ENCODE measurements at regions not wholly inside any gene's neighbourhood (a gene's known extent, or its start where the extent isn't known, plus 50 kb on each side); places are given as distances from the start of the nearest gene placed in this dataset.

- no peak overlapping the region for H3K27ac Mint-ChIP-seq
- no peaks in the 10 kb centered on the region for H3K9me3 Mint-ChIP-seq
- H3K4me3 Mint-ChIP-seq = no peak overlapping the region
- H3K36me3 Mint-ChIP-seq (ENCODE audit: insufficient read depth in 2 of 2) = peaks cover 0 to 2% of the 10 kb centered on the region in 2 donors
- H3K4me1 Mint-ChIP-seq (ENCODE audit: low read depth) = peaks cover 30% of the 10 kb centered on the region
- no peak for DNase-seq
- ATAC-seq (replicated peaks in 1 of 2) = no peak
- no peaks in the 10 kb centered on the region for H3K27me3 Mint-ChIP-seq (ENCODE audit: low read depth)
Observed at GRCh38 chr2:144190908-144191605, 328.9 kb downstream of the ZEB2 start.

- Mint-ChIP-seq H3K27ac (peak overlapping the region; percentile 94), H3K4me1 (ENCODE audit: low read depth) (peaks cover 49% of the 10 kb centered on the region), H3K36me3 (ENCODE audit: insufficient read depth in 2 of 2) (peaks cover 4 to 6% of the 10 kb centered on the region in 2 donors), H3K9me3 (peaks cover 0 to 1% of the 10 kb centered on the region in 2 donors), H3K4me3 (peak overlapping the region; percentile 70 to 71), H3K27me3 (ENCODE audit: low read depth) (no peaks in the 10 kb centered on the region)
- DNase-seq (peak; percentile 80 to 82), ATAC-seq (replicated peaks in 1 of 2) (peak; percentile 99)
Observed at GRCh38 chr2:144183727-144184126, 336.2 kb downstream of the ZEB2 start.

- Mint-ChIP-seq H3K9me3 (peaks cover 1 to 4% of the 10 kb centered on the region in 2 donors), H3K36me3 (ENCODE audit: insufficient read depth in 2 of 2) (peaks cover 7 to 10% of the 10 kb centered on the region in 2 donors), H3K4me1 (ENCODE audit: low read depth) (peaks cover 43% of the 10 kb centered on the region), H3K27ac (no peak overlapping the region), H3K27me3 (ENCODE audit: low read depth) (no peaks in the 10 kb centered on the region), H3K4me3 (no peak overlapping the region)
- no peak for DNase-seq
- ATAC-seq (replicated peaks in 1 of 2) = no peak
Observed at GRCh38 chr2:144181001-144181400, 338.9 kb downstream of the ZEB2 start.

- Mint-ChIP-seq H3K27me3 (ENCODE audit: low read depth) (no peaks in the 10 kb centered on the region), H3K36me3 (ENCODE audit: insufficient read depth in 2 of 2) (peaks cover 7 to 10% of the 10 kb centered on the region in 2 donors), H3K4me3 (no peak overlapping the region), H3K4me1 (ENCODE audit: low read depth) (peaks cover 34% of the 10 kb centered on the region), H3K27ac (no peak overlapping the region), H3K9me3 (peaks cover 1 to 4% of the 10 kb centered on the region in 2 donors)
- ATAC-seq (replicated peaks in 1 of 2) (no peak), DNase-seq (no peak)
Observed at GRCh38 chr2:144180131-144180530, 339.8 kb downstream of the ZEB2 start.

DNA sequence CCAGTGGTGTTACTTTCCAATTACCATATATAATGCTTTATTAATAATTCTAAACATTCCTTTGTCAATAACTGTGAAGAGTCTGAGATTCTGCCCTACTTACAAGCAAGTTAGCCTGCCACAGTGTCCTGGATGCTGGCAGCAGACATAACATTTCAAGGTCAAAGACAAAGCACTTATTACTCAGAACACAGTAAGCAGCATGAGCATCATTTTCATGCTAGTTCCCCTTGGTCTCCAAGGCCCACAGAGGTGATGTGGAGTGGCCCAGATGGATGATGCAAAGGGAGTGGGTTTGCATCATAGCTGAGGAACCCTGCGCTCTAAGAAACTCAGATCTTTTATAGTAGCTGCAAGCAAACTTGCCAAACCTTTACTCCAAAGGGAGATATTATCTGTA lies 349.7 kb downstream of the ZEB2 start:
- no peaks in the 10 kb centered on the region for H3K4me1 Mint-ChIP-seq (ENCODE audit: low read depth)
- no peaks in the 10 kb centered on the region for H3K27me3 Mint-ChIP-seq (ENCODE audit: low read depth)
- ATAC-seq (replicated peaks in 1 of 2) (no peak), DNase-seq (no peak)
- H3K4me3 Mint-ChIP-seq = no peak overlapping the region
- H3K9me3 Mint-ChIP-seq = peaks cover 2 to 3% of the 10 kb centered on the region in 2 donors
- peaks cover 9 to 12% of the 10 kb centered on the region in 2 donors for H3K36me3 Mint-ChIP-seq (ENCODE audit: insufficient read depth in 2 of 2)
- no peak overlapping the region for H3K27ac Mint-ChIP-seq

DNA sequence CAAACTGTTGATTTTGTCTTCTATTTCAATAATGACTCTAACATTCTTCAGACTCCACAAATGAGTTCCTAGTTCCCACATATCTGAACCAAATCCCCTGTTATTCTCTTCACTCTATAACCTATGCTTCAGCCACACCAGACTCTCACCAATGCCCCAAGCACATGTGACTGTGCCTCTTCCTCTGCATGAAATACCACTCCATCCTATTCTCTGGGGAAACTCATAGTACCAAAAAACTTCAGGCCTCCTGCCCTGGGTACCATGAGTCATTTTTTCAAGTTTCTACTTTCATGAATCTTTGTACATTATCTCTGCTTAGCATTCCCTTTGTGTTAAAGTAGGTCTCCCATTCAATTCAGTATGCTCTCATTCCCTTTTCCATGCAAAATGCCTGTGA lies 353.2 kb downstream of the ZEB2 start:
- H3K36me3 Mint-ChIP-seq (ENCODE audit: insufficient read depth in 2 of 2) = no peaks in the 10 kb centered on the region
- DNase-seq = no peak
- H3K4me3 Mint-ChIP-seq = no peak overlapping the region
- H3K27me3 Mint-ChIP-seq (ENCODE audit: low read depth) = no peaks in the 10 kb centered on the region
- ATAC-seq (replicated peaks in 1 of 2) = peak; percentile 73
- H3K9me3 Mint-ChIP-seq = no peaks in the 10 kb centered on the region
- H3K4me1 Mint-ChIP-seq (ENCODE audit: low read depth) = peaks cover 9% of the 10 kb centered on the region
- H3K27ac Mint-ChIP-seq = no peak overlapping the region

GRCh38 chr2:144165599-144166250 lies 354.2 kb downstream of the ZEB2 start:
- DNase-seq (no peak), ATAC-seq (replicated peaks in 1 of 2) (no peak)
- peaks cover 9% of the 10 kb centered on the region for H3K4me1 Mint-ChIP-seq (ENCODE audit: low read depth)
- no peak overlapping the region for H3K4me3 Mint-ChIP-seq
- H3K27ac Mint-ChIP-seq = no peak overlapping the region
- H3K27me3 Mint-ChIP-seq (ENCODE audit: low read depth) = no peaks in the 10 kb centered on the region
- H3K9me3 Mint-ChIP-seq = no peaks in the 10 kb centered on the region
- H3K36me3 Mint-ChIP-seq (ENCODE audit: insufficient read depth in 2 of 2) = no peaks in the 10 kb centered on the region

- ATAC-seq (replicated peaks in 1 of 2) (no peak), DNase-seq (no peak)
- no peaks in the 10 kb centered on the region for H3K27me3 Mint-ChIP-seq (ENCODE audit: low read depth)
- no peaks in the 10 kb centered on the region for H3K36me3 Mint-ChIP-seq (ENCODE audit: insufficient read depth in 2 of 2)
- no peak overlapping the region for H3K27ac Mint-ChIP-seq
- no peaks in the 10 kb centered on the region for H3K9me3 Mint-ChIP-seq
- H3K4me1 Mint-ChIP-seq (ENCODE audit: low read depth) = peaks cover 9% of the 10 kb centered on the region
- H3K4me3 Mint-ChIP-seq = no peak overlapping the region
Observed at GRCh38 chr2:144163592-144163991, 356.3 kb downstream of the ZEB2 start.

- DNase-seq (peak; percentile 44 to 53), ATAC-seq (replicated peaks in 1 of 2) (peak; percentile 79 to 81)
- Mint-ChIP-seq H3K36me3 (ENCODE audit: insufficient read depth in 2 of 2) (no peaks in the 10 kb centered on the region), H3K4me1 (ENCODE audit: low read depth) (peaks cover 9% of the 10 kb centered on the region), H3K9me3 (no peaks in the 10 kb centered on the region), H3K27me3 (ENCODE audit: low read depth) (no peaks in the 10 kb centered on the region), H3K27ac (peak overlapping the region; percentile 8), H3K4me3 (no peak overlapping the region)
Observed at GRCh38 chr2:144162652-144163051, 357.3 kb downstream of the ZEB2 start.

GRCh38 chr2:144161061-144161460 lies 358.9 kb downstream of the ZEB2 start:
- H3K36me3 Mint-ChIP-seq (ENCODE audit: insufficient read depth in 2 of 2) = no peaks in the 10 kb centered on the region
- no peak for ATAC-seq (replicated peaks in 1 of 2)
- H3K4me1 Mint-ChIP-seq (ENCODE audit: low read depth) = peaks cover 9% of the 10 kb centered on the region
- no peak overlapping the region for H3K4me3 Mint-ChIP-seq
- H3K9me3 Mint-ChIP-seq = no peaks in the 10 kb centered on the region
- H3K27me3 Mint-ChIP-seq (ENCODE audit: low read depth) = no peaks in the 10 kb centered on the region
- DNase-seq = no peak
- no peak overlapping the region for H3K27ac Mint-ChIP-seq

DNA sequence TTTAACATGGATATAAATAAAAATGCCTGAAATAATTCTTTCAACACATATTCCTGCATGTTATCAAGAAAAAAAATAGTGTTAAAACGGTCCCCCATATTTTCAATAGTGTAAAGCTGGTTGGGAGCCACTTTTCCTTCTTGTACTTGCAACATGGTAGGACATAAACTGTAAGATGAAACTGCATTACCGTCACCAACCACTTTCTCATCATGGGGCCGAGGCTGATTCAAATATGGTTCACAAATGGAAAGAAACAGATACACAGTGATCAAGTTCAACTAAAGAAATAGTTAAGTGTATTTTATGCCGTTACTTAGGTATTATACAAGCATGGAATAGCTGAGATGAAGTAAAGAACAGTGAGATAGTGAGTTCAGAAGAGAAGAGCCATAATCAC lies 360.7 kb downstream of the ZEB2 start:
- Mint-ChIP-seq H3K9me3 (no peaks in the 10 kb centered on the region), H3K4me3 (no peak overlapping the region), H3K27ac (no peak overlapping the region), H3K27me3 (ENCODE audit: low read depth) (no peaks in the 10 kb centered on the region), H3K4me1 (ENCODE audit: low read depth) (peaks cover 9% of the 10 kb centered on the region), H3K36me3 (ENCODE audit: insufficient read depth in 2 of 2) (no peaks in the 10 kb centered on the region)
- ATAC-seq (replicated peaks in 1 of 2) (no peak), DNase-seq (no peak)

GRCh38 chr2:144158096-144158495 lies 361.8 kb downstream of the ZEB2 start:
- H3K27me3 Mint-ChIP-seq (ENCODE audit: low read depth) = no peaks in the 10 kb centered on the region

GRCh38 chr2:144156736-144157640 lies 362.9 kb downstream of the ZEB2 start:
- no peak for DNase-seq
- ATAC-seq (replicated peaks in 1 of 2) = peak in 1 of 2 donors; percentile 62

More at GRCh38 chr2:144158096-144158495, 361.8 kb downstream of the ZEB2 start:
- H3K4me3 Mint-ChIP-seq = no peak overlapping the region
- ATAC-seq (replicated peaks in 1 of 2) = no peak
- peaks cover 9% of the 10 kb centered on the region for H3K4me1 Mint-ChIP-seq (ENCODE audit: low read depth)
- no peak for DNase-seq
- H3K36me3 Mint-ChIP-seq (ENCODE audit: insufficient read depth in 2 of 2) = no peaks in the 10 kb centered on the region
- no peak overlapping the region for H3K27ac Mint-ChIP-seq
- no peaks in the 10 kb centered on the region for H3K9me3 Mint-ChIP-seq

More at GRCh38 chr2:144156736-144157640, 362.9 kb downstream of the ZEB2 start:
- Mint-ChIP-seq H3K36me3 (ENCODE audit: insufficient read depth in 2 of 2) (no peaks in the 10 kb centered on the region), H3K4me3 (no peak overlapping the region), H3K4me1 (ENCODE audit: low read depth) (peaks cover under 1% of the 10 kb centered on the region), H3K27ac (no peak overlapping the region), H3K27me3 (ENCODE audit: low read depth) (no peaks in the 10 kb centered on the region), H3K9me3 (no peaks in the 10 kb centered on the region)
